ENCODE measurements at regions not wholly inside any gene's neighbourhood (a gene's known extent, or its start where the extent isn't known, plus 50 kb on each side); places are given as distances from the start of the nearest gene placed in this dataset.

GRCh38 chr2:5227062-5227699 lies 465.0 kb upstream of the SOX11 start:
- no peaks in the 10 kb centered on the region; the same call in 1 of the 2 replicates for H3K9me3 ChIP-seq (replicated peaks)
- H3K4me3 ChIP-seq = no peak overlapping the region
- H3K4me1 ChIP-seq (replicated peaks) = no peaks in the 10 kb centered on the region
- no peaks in the 10 kb centered on the region for H3K36me3 ChIP-seq
- DNase-seq (ENCODE audit: low read depth in 1 of 2, low spot score in 2 of 2) = no peak
- no peak overlapping the region for H3K27ac ChIP-seq
- H3K27me3 ChIP-seq (replicated peaks) = no peaks in the 10 kb centered on the region

GRCh38 chr2:5229574-5229973 lies 462.6 kb upstream of the SOX11 start:
- Histone ChIP-seq H3K27me3 (replicated peaks) (no peaks in the 10 kb centered on the region), H3K36me3 (no peaks in the 10 kb centered on the region), H3K27ac (no peak overlapping the region), H3K4me1 (replicated peaks) (no peaks in the 10 kb centered on the region), H3K4me3 (no peak overlapping the region), H3K9me3 (replicated peaks) (no peaks in the 10 kb centered on the region)
- DNase-seq (ENCODE audit: low read depth in 1 of 2, low spot score in 2 of 2) = no peak

GRCh38 chr2:5230444-5230843 lies 461.7 kb upstream of the SOX11 start:
- H3K4me1 ChIP-seq (replicated peaks) = no peaks in the 10 kb centered on the region
- H3K9me3 ChIP-seq (replicated peaks) = no peaks in the 10 kb centered on the region
- no peaks in the 10 kb centered on the region for H3K36me3 ChIP-seq
- H3K27ac ChIP-seq = no peak overlapping the region
- no peak for DNase-seq (ENCODE audit: low read depth in 1 of 2, low spot score in 2 of 2)
- H3K27me3 ChIP-seq (replicated peaks) = no peaks in the 10 kb centered on the region
- no peak overlapping the region for H3K4me3 ChIP-seq

GRCh38 chr2:5230855-5231254 lies 461.3 kb upstream of the SOX11 start:
- H3K27ac ChIP-seq = no peak overlapping the region
- no peaks in the 10 kb centered on the region for H3K9me3 ChIP-seq (replicated peaks)
- H3K4me1 ChIP-seq (replicated peaks) = no peaks in the 10 kb centered on the region
- H3K27me3 ChIP-seq (replicated peaks) = no peaks in the 10 kb centered on the region
- DNase-seq (ENCODE audit: low read depth in 1 of 2, low spot score in 2 of 2) = no peak
- no peaks in the 10 kb centered on the region for H3K36me3 ChIP-seq
- H3K4me3 ChIP-seq = no peak overlapping the region

GRCh38 chr2:5231287-5231686 lies 460.9 kb upstream of the SOX11 start:
- Histone ChIP-seq H3K36me3 (no peaks in the 10 kb centered on the region), H3K9me3 (replicated peaks) (no peaks in the 10 kb centered on the region), H3K27ac (no peak overlapping the region), H3K4me1 (replicated peaks) (no peaks in the 10 kb centered on the region), H3K4me3 (no peak overlapping the region), H3K27me3 (replicated peaks) (no peaks in the 10 kb centered on the region)
- no peak for DNase-seq (ENCODE audit: low read depth in 1 of 2, low spot score in 2 of 2)

- no peaks in the 10 kb centered on the region for H3K27me3 ChIP-seq (replicated peaks)
- no peaks in the 10 kb centered on the region for H3K36me3 ChIP-seq
- no peaks in the 10 kb centered on the region for H3K4me1 ChIP-seq (replicated peaks)
- no peaks in the 10 kb centered on the region for H3K9me3 ChIP-seq (replicated peaks)
- no peak overlapping the region for H3K27ac ChIP-seq
- no peak for DNase-seq (ENCODE audit: low read depth in 1 of 2, low spot score in 2 of 2)
- no peak overlapping the region for H3K4me3 ChIP-seq
These were observed 457.6 kb upstream of the SOX11 start for GRCh38 chr2:5234563-5234962.

GRCh38 chr2:5235701-5236100 lies 456.5 kb upstream of the SOX11 start:
- no peaks in the 10 kb centered on the region for H3K27me3 ChIP-seq (replicated peaks)
- no peak overlapping the region for H3K4me3 ChIP-seq
- no peak for DNase-seq (ENCODE audit: low read depth in 1 of 2, low spot score in 2 of 2)
- no peak overlapping the region for H3K27ac ChIP-seq
- H3K4me1 ChIP-seq (replicated peaks) = no peaks in the 10 kb centered on the region
- H3K36me3 ChIP-seq = no peaks in the 10 kb centered on the region
- no peaks in the 10 kb centered on the region for H3K9me3 ChIP-seq (replicated peaks)

GRCh38 chr2:5236249-5236648 lies 455.9 kb upstream of the SOX11 start:
- H3K9me3 ChIP-seq (replicated peaks) = no peaks in the 10 kb centered on the region
- DNase-seq (ENCODE audit: low read depth in 1 of 2, low spot score in 2 of 2) = no peak

GRCh38 chr2:5242751-5243150 lies 449.4 kb upstream of the SOX11 start:
- Histone ChIP-seq H3K36me3 (no peaks in the 10 kb centered on the region), H3K27me3 (replicated peaks) (no peaks in the 10 kb centered on the region), H3K27ac (no peak overlapping the region), H3K9me3 (replicated peaks) (no peaks in the 10 kb centered on the region; the same call in 1 of the 2 replicates), H3K4me1 (replicated peaks) (no peaks in the 10 kb centered on the region), H3K4me3 (no peak overlapping the region)
- no peak for DNase-seq (ENCODE audit: low read depth in 1 of 2, low spot score in 2 of 2)

More at GRCh38 chr2:5236249-5236648, 455.9 kb upstream of the SOX11 start:
- H3K27ac ChIP-seq = no peak overlapping the region
- H3K4me3 ChIP-seq = no peak overlapping the region
- no peaks in the 10 kb centered on the region for H3K36me3 ChIP-seq
- H3K4me1 ChIP-seq (replicated peaks) = no peaks in the 10 kb centered on the region
- H3K27me3 ChIP-seq (replicated peaks) = no peaks in the 10 kb centered on the region

- Histone ChIP-seq H3K36me3 (no peaks in the 10 kb centered on the region), H3K4me3 (no peak overlapping the region), H3K27ac (no peak overlapping the region), H3K27me3 (replicated peaks) (no peaks in the 10 kb centered on the region), H3K9me3 (replicated peaks) (peaks cover 5% of the 10 kb centered on the region; the same call in 1 of the 2 replicates), H3K4me1 (replicated peaks) (no peaks in the 10 kb centered on the region)
- DNase-seq (ENCODE audit: low read depth in 1 of 2, low spot score in 2 of 2) = no peak
These were observed 441.7 kb upstream of the SOX11 start for GRCh38 chr2:5250482-5250881.

- no peak overlapping the region for H3K27ac ChIP-seq
- no peak for DNase-seq (ENCODE audit: low read depth in 1 of 2, low spot score in 2 of 2)
- H3K4me3 ChIP-seq = no peak overlapping the region
- H3K36me3 ChIP-seq = no peaks in the 10 kb centered on the region
- peaks cover 5% of the 10 kb centered on the region; the same call in 1 of the 2 replicates for H3K9me3 ChIP-seq (replicated peaks)
- H3K27me3 ChIP-seq (replicated peaks) = no peaks in the 10 kb centered on the region
- no peaks in the 10 kb centered on the region for H3K4me1 ChIP-seq (replicated peaks)
These were observed 438.9 kb upstream of the SOX11 start for GRCh38 chr2:5253263-5253662.

GRCh38 chr2:5254791-5255332 lies 437.3 kb upstream of the SOX11 start:
- H3K4me1 ChIP-seq (replicated peaks) = no peaks in the 10 kb centered on the region
- H3K36me3 ChIP-seq = no peaks in the 10 kb centered on the region
- no peak overlapping the region for H3K4me3 ChIP-seq
- H3K9me3 ChIP-seq (replicated peaks) = peaks cover 5% of the 10 kb centered on the region; the same call in 1 of the 2 replicates
- H3K27ac ChIP-seq = no peak overlapping the region
- no peaks in the 10 kb centered on the region for H3K27me3 ChIP-seq (replicated peaks)
- no peak for DNase-seq (ENCODE audit: low read depth in 1 of 2, low spot score in 2 of 2)

- H3K9me3 ChIP-seq (replicated peaks) = no peaks in the 10 kb centered on the region
These were observed 428.9 kb upstream of the SOX11 start for GRCh38 chr2:5263291-5263690.

GRCh38 chr2:5264361-5264760 lies 427.8 kb upstream of the SOX11 start:
- no peaks in the 10 kb centered on the region for H3K4me1 ChIP-seq (replicated peaks)
- no peak overlapping the region for H3K4me3 ChIP-seq
- no peak overlapping the region for H3K27ac ChIP-seq
- no peaks in the 10 kb centered on the region for H3K9me3 ChIP-seq (replicated peaks)
- no peaks in the 10 kb centered on the region for H3K27me3 ChIP-seq (replicated peaks)
- H3K36me3 ChIP-seq = no peaks in the 10 kb centered on the region
- DNase-seq (ENCODE audit: low read depth in 1 of 2, low spot score in 2 of 2) = no peak

More at GRCh38 chr2:5263291-5263690, 428.9 kb upstream of the SOX11 start:
- H3K27me3 ChIP-seq (replicated peaks) = no peaks in the 10 kb centered on the region
- H3K36me3 ChIP-seq = no peaks in the 10 kb centered on the region
- DNase-seq (ENCODE audit: low read depth in 1 of 2, low spot score in 2 of 2) = no peak
- H3K27ac ChIP-seq = no peak overlapping the region
- no peak overlapping the region for H3K4me3 ChIP-seq
- H3K4me1 ChIP-seq (replicated peaks) = no peaks in the 10 kb centered on the region

GRCh38 chr2:5285061-5285460 lies 407.1 kb upstream of the SOX11 start:
- no peak overlapping the region for H3K27ac ChIP-seq
- H3K36me3 ChIP-seq = no peaks in the 10 kb centered on the region
- no peak for DNase-seq (ENCODE audit: low read depth in 1 of 2, low spot score in 2 of 2)
- H3K4me3 ChIP-seq = no peak overlapping the region
- no peaks in the 10 kb centered on the region for H3K4me1 ChIP-seq (replicated peaks)
- H3K27me3 ChIP-seq (replicated peaks) = no peaks in the 10 kb centered on the region
- H3K9me3 ChIP-seq (replicated peaks) = no peaks in the 10 kb centered on the region

Measured in SJSA1 (cell line).